Panc1 (cell line): ENCODE measurements at regions not wholly inside any gene's neighbourhood (a gene's known extent, or its start where the extent isn't known, plus 50 kb on each side); places are given as distances from the start of the nearest gene placed in this dataset.

Experiments used
- POLR2AphosphoS5 ChIP-seq: IDR thresholded peaks from 2 replicates; pipeline ENCODE4 v1.6.1; 2012; ENCODE audit warnings: mild to moderate bottlenecking, low read depth, low read length, moderate library complexity
- TF ChIP-seq, protein P1 (sequence below): fragments of 450-650 bp; IDR thresholded peaks from 2 replicates; pipeline ENCODE4 v1.5.1; 2017; ENCODE audit warnings: mild to moderate bottlenecking

- TF ChIP-seq, protein P1, sequence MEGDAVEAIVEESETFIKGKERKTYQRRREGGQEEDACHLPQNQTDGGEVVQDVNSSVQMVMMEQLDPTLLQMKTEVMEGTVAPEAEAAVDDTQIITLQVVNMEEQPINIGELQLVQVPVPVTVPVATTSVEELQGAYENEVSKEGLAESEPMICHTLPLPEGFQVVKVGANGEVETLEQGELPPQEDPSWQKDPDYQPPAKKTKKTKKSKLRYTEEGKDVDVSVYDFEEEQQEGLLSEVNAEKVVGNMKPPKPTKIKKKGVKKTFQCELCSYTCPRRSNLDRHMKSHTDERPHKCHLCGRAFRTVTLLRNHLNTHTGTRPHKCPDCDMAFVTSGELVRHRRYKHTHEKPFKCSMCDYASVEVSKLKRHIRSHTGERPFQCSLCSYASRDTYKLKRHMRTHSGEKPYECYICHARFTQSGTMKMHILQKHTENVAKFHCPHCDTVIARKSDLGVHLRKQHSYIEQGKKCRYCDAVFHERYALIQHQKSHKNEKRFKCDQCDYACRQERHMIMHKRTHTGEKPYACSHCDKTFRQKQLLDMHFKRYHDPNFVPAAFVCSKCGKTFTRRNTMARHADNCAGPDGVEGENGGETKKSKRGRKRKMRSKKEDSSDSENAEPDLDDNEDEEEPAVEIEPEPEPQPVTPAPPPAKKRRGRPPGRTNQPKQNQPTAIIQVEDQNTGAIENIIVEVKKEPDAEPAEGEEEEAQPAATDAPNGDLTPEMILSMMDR = no peak
- no peak for TF ChIP-seq POLR2AphosphoS5
Observed at GRCh38 chr14:66105815-66106214, 380.4 kb upstream of the CCDC196 start.
